ENCODE measurements at regions not wholly inside any gene's neighbourhood (a gene's known extent, or its start where the extent isn't known, plus 50 kb on each side); places are given as distances from the start of the nearest gene placed in this dataset.

DNA sequence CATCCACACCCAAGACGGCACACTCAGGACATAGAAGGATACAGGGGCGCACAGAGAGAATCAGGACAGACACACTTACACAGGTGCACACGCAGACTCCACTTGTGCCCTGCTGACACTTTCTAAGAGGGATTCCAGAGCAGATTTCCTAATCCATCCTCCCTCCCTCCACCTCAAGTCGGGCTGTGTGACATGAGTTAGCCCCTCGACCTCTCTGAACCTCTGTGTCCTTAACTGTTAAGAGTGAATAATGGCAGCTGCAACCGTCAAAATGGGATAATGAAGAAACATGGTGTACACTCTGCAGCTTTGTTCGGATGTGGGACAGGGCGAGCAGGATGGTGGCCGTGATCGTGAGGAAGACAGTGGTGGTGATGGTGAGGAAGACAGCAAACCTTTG lies 100.1 kb downstream of the CPN2 start:
- no peak overlapping the region for H3K27ac ChIP-seq (ENCODE audit: extremely low read depth, low read depth, low read length)
- no peaks in the 10 kb centered on the region for H3K36me3 ChIP-seq (ENCODE audit: control insufficient read depth in 2 of 2, insufficient read depth in 1 of 2, low read length in 2 of 2)
- TF ChIP-seq ZNF239 (tag by site-specific recombination; IDR thresholded peaks at IDR 0.05), result no peak
- TF ChIP-seq ZBTB17 (tag by site-specific recombination; IDR thresholded peaks at IDR 0.05), result no peak
- TF ChIP-seq ZNF37A (tag by site-specific recombination; IDR thresholded peaks at IDR 0.05), result no peak
- TF ChIP-seq ZFP69B (tag by site-specific recombination; IDR thresholded peaks at IDR 0.05), result no peak
- no peak for TF ChIP-seq ZBTB48 (tag by site-specific recombination; IDR thresholded peaks at IDR 0.05)
- CTCF ChIA-PET, result no interaction called here
- H3K4me1 ChIP-seq (ENCODE audit: control insufficient read depth, insufficient read depth, low read length), result no peaks in the 10 kb centered on the region
- POLR2A ChIA-PET, result interaction anchor here (0.6 kb wide), 1 partner anchor 101 kb away, joined by 3 read pairs; no protein-coding TSS in a partner anchor
- no peak overlapping the region for H3K4me3 ChIP-seq (ENCODE audit: low read depth, low read length)
- H3K9me3 ChIP-seq (ENCODE audit: control insufficient read depth, insufficient read depth, low read depth, low read length), result no peaks in the 10 kb centered on the region

DNA sequence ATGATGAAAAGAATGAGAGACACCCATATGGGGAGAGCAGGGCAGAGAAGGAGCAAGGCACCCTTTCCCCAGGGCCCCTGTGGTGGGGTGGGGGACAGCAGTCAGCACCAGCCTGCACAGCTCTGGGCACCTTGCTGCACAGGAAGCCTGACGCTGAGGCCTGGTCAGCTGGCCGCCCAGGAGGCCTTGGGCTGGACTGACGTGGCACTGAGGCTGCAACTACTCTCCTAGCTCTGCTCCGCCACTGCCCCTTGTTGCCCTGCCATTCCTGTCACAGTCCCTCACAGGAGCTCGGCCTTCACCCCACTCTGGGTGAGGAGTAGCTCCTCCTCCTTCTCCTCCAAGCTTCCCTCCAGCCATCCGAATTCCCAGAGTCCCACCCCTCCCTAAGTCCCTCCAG lies 99.7 kb downstream of the CPN2 start:
- no peaks in the 10 kb centered on the region for H3K4me1 ChIP-seq (ENCODE audit: control insufficient read depth, insufficient read depth, low read length)
- H3K4me3 ChIP-seq (ENCODE audit: low read depth, low read length), result no peak overlapping the region
- POLR2A ChIA-PET, result no interaction called here
- H3K27ac ChIP-seq (ENCODE audit: extremely low read depth, low read depth, low read length), result no peak overlapping the region
- no peaks in the 10 kb centered on the region for H3K36me3 ChIP-seq (ENCODE audit: control insufficient read depth in 2 of 2, insufficient read depth in 1 of 2, low read length in 2 of 2)
- TF ChIP-seq ZNF341 (tag by site-specific recombination; IDR thresholded peaks at IDR 0.05; ENCODE audit: low read depth) (no peak), ZBTB1 (tag by site-specific recombination; IDR thresholded peaks at IDR 0.05) (no peak), ZNF610 (tag by site-specific recombination; IDR thresholded peaks at IDR 0.05; ENCODE audit: borderline replicate concordance) (no peak)
- H3K9me3 ChIP-seq (ENCODE audit: control insufficient read depth, insufficient read depth, low read depth, low read length), result no peaks in the 10 kb centered on the region
- CTCF ChIA-PET, result no interaction called here

DNA sequence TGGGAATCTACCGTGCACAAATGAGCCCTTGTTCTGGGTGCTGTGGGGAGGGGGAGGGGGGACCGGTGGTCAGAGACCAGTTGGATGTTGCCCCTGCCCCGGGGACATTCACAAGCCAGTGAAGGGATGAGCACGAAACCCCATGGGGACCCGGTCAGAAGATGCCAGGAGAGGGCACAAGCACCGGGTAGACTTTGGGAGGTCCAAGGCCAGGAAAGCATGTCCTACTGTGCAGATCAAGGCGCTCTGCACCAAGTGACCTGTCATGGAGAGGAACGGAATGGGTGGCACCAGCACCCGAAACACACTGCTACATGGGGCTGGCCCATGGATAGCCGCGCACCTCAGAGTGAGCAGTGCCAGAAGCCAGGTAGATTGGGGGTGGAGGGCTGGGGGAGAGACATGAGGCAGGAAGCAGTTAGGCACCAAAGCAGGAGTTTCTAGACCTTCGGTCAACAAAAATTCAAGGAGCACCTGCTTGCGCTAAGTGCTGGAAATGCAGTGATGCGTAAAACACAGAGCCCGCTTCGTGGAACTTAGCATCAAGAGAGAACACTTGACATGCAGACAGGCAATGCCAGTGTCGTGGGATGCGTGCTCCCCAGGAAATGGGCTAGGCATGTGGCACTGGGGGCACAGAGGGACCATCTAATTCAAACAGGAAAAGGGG lies 99.1 kb downstream of the CPN2 start:
- Histone ChIP-seq H3K4me1 (ENCODE audit: control insufficient read depth, insufficient read depth, low read length) (no peaks in the 10 kb centered on the region), H3K9me3 (ENCODE audit: control insufficient read depth, insufficient read depth, low read depth, low read length) (no peaks in the 10 kb centered on the region), H3K27ac (ENCODE audit: extremely low read depth, low read depth, low read length) (no peak overlapping the region), H3K36me3 (ENCODE audit: control insufficient read depth in 2 of 2, insufficient read depth in 1 of 2, low read length in 2 of 2) (no peaks in the 10 kb centered on the region), H3K4me3 (ENCODE audit: low read depth, low read length) (no peak overlapping the region)
- POLR2A ChIA-PET, result no interaction called here
- CTCF ChIA-PET, result interaction anchor here (0.7 kb wide), 1 partner anchor 135 kb away, joined by 4 read pairs; no protein-coding TSS in a partner anchor
- no peak for TF ChIP-seq SCRT1 (tag by site-specific recombination; IDR thresholded peaks at IDR 0.05; ENCODE audit: borderline replicate concordance)
- TF ChIP-seq, protein P1, sequence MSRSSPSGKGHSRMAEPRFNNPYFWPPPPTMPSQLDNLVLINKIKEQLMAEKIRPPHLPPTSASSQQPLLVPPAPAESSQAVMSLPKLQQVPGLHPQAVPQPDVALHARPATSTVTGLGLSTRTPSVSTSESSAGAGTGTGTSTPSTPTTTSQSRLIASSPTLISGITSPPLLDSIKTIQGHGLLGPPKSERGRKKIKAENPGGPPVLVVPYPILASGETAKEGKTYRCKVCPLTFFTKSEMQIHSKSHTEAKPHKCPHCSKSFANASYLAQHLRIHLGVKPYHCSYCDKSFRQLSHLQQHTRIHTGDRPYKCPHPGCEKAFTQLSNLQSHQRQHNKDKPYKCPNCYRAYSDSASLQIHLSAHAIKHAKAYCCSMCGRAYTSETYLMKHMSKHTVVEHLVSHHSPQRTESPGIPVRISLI (tag by site-specific recombination; IDR thresholded peaks at IDR 0.05), result no peak
- no peak for TF ChIP-seq ZNF501 (tag by site-specific recombination; IDR thresholded peaks at IDR 0.05)
- TF ChIP-seq ZNF626 (tag by site-specific recombination; IDR thresholded peaks at IDR 0.05), result no peak
- TF ChIP-seq ZNF366 (tag by site-specific recombination; conservative IDR thresholded peaks at IDR 0.05), result no peak
- no peak for TF ChIP-seq YY1 (tag by site-specific recombination; IDR thresholded peaks at IDR 0.05)
- no peak for TF ChIP-seq ZNF600 (tag by site-specific recombination; IDR thresholded peaks at IDR 0.05)
- TF ChIP-seq ZNF155 (tag by site-specific recombination; IDR thresholded peaks at IDR 0.05), result no peak
- no peak for TF ChIP-seq KLF9 (tag by site-specific recombination; IDR thresholded peaks at IDR 0.05; ENCODE audit: low read depth)
- TF ChIP-seq, protein P2, sequence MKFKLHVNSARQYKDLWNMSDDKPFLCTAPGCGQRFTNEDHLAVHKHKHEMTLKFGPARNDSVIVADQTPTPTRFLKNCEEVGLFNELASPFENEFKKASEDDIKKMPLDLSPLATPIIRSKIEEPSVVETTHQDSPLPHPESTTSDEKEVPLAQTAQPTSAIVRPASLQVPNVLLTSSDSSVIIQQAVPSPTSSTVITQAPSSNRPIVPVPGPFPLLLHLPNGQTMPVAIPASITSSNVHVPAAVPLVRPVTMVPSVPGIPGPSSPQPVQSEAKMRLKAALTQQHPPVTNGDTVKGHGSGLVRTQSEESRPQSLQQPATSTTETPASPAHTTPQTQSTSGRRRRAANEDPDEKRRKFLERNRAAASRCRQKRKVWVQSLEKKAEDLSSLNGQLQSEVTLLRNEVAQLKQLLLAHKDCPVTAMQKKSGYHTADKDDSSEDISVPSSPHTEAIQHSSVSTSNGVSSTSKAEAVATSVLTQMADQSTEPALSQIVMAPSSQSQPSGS (tag by site-specific recombination; IDR thresholded peaks at IDR 0.05; ENCODE audit: low read depth), result no peak
- TF ChIP-seq ZNF530 (tag by site-specific recombination; IDR thresholded peaks at IDR 0.05; ENCODE audit: low read depth), result no peak
- TF ChIP-seq ZNF2 (tag by site-specific recombination; IDR thresholded peaks at IDR 0.05), result no peak
- no peak for TF ChIP-seq OSR2 (tag by site-specific recombination; IDR thresholded peaks at IDR 0.05)
- TF ChIP-seq ZNF558 (tag by site-specific recombination; IDR thresholded peaks at IDR 0.05), result no peak
